ENCODE measurements at regions not wholly inside any gene's neighbourhood (a gene's known extent, or its start where the extent isn't known, plus 50 kb on each side); places are given as distances from the start of the nearest gene placed in this dataset.

DNA sequence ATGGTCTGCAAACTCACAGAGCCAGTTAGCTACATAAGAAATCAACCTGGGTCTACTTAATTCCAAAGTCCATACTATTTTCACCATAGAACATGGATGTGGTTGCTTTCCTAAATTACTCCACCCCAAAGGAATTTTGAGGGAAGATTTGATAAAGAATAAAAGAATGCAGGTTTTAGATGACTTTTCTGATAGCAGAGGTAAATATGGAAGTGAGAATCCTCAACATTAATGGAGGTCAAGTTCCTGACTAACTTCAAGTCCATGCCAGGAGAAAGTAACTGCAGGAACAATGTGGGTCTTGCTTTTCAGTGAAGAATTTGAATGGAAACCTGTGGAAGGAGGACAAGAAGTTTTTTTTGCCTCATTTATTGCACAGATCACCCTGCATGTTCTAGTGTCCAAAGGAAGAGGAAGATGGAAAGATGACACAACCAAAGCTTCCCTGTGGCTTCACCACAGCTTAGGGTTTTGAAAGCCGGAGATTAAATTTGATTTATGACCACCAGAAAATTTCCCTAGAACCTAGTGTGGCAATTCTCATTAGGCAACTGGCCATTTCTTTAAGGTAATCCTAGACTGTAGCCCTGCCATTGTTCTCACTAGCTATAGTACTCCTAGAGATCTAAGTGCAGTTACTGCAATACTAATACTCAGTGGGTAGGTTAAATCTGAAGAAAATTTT lies 429.7 kb downstream of the RAP2B start:
- TF ChIP-seq, protein P1, sequence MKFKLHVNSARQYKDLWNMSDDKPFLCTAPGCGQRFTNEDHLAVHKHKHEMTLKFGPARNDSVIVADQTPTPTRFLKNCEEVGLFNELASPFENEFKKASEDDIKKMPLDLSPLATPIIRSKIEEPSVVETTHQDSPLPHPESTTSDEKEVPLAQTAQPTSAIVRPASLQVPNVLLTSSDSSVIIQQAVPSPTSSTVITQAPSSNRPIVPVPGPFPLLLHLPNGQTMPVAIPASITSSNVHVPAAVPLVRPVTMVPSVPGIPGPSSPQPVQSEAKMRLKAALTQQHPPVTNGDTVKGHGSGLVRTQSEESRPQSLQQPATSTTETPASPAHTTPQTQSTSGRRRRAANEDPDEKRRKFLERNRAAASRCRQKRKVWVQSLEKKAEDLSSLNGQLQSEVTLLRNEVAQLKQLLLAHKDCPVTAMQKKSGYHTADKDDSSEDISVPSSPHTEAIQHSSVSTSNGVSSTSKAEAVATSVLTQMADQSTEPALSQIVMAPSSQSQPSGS (tag by site-specific recombination; IDR thresholded peaks at IDR 0.05; ENCODE audit: low read depth) = no peak
- no peak for TF ChIP-seq ZNF169 (tag by site-specific recombination; IDR thresholded peaks at IDR 0.05)

Data from HEK293 (cell line).